CD4-positive, alpha-beta T cell treated with Interleukin-4 for 1 hour (primary cell): ENCODE measurements at regions not wholly inside any gene's neighbourhood (a gene's known extent, or its start where the extent isn't known, plus 50 kb on each side); places are given as distances from the start of the nearest gene placed in this dataset.
A peak's percentile ranks its signal among the peaks of the same experiment; 100 is the strongest.
"Not testable (repeated sequence)": the region's sequence is repeated elsewhere in the genome, so short reads cannot be mapped to it uniquely, and the experiment has no call there.

Experiments
- DNase-seq, 2 donors: peaks; one replicate each; pipeline ENCODE4 v3.0.0-alpha.2; 2020 to 2022

DNA sequence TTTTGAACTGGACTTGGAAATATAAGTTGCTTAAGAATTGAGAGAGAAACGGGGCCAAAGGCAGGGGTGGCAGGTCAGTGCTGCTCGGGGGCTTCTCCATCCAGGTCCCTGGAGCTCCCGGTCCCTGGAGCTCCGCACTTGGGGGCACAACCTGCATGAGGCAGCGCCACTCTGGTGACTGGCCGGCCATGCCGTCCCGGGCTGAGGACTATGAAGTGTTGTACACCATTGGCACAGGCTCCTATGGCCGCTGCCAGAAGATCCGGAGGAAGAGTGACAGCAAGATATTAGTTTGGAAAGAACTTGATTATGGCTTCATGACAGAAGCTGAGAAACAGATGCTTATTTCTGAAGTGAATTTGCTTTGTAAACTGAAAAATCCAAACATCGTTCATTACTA is 76.9 kb upstream of the POTEG start:
- peak in 1 of 2 donors; percentile 10 for DNase-seq

DNA sequence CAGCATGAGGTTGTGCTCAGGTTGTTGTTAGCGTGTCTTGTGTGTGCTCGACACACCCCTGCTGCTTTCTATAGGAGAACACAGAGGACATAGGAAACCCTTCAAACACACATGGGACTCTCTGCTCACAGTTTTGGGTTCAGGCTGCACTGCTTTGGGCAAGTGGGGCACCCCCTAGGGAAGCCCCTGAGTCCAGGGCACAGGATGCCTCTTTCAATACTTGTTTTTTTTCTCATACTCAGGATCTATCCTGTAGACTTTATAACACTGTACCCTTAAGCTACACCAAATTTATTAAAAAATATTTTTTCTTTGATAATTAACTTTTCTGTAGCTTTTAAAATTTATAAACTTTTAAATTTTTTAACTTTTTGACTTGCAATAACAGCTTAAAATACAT is 55.3 kb upstream of the POTEG start:
- DNase-seq, result not testable (repeated sequence)

DNA sequence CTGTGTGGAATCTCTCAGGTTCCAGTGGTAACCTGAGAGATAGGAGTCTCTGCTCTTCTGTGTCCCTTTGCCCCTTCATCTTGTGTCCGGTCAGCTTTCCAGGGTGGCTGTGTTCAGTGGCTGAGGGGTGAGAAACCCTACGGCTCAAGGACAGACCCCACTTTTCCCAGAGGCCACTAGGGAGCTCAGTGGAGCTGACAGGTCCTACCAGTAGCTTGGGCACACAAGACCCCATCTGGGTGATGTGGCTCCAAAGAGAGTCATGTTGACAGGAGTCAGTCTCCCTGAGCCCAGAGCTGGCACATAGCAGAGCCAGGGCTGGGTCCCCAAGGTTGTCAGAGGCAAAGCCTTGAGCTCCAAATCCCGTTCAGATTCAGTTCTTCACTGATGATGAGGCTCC is 54.3 kb upstream of the POTEG start:
- DNase-seq, result peak in 1 of 2 donors; percentile 11

DNA sequence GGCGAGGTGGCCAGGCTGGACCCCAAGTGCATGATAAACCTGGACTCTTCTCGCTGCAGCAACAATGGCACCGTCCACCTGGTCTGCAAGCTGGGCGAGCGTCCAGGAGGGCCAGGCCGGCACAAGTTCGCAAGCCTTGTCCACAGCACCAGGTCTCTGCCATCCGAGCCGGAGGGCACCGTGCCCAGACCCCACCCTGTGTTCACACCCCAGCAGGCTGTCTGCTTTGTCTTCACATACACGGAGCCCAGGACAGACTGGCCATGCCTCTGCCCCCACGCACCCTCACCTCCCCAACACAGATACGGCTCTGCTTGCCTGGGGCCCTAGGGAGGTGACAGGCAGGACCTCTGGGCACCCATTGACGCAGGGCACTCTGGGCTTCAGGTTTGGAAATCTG is 53.5 kb upstream of the POTEG start:
- not testable (repeated sequence) for DNase-seq

DNA sequence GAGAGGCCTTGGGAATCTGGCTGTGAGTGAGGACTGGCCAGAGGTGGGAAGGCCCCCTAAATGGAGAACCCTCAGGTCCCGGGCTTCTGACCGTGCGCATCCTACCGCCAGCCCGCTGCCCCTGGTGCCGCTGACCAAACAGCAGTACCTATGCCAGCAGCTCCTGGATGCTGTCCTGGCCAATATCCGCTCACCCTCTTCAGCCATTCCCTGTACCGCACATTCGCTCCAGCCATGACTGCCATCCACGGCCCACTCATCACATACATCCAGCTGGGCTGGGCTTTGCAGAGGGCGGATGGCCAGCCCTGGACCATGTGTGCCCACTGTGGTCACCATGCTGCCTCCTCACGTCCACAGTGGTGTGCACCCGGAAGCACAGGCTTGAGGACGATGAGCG is 53.1 kb upstream of the POTEG start:
- peak in 1 of 2 donors; percentile 12 for DNase-seq

DNA sequence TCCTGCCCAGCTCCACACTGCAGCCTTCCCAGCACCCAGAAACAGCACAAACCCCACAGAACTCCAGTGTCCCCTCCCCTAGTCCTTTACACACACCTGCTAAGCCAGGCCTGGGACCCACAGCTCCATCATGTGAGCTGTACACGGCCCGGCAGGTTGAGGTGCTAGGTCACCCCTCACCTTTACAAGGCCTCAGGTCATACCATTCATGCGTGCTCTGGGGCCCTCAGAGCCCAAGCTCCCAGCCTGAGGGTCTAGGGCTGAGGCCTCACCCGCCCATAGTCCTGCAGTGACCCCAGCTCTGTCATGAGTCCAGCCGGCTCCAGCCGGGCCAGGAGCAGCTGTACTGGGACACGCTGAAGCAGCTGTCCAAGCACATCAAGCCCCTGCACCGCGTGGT is 51.2 kb upstream of the POTEG start:
- DNase-seq, result peak in 1 of 2 donors; percentile 13
